ENCODE measurements at regions not wholly inside any gene's neighbourhood (a gene's known extent, or its start where the extent isn't known, plus 50 kb on each side); places are given as distances from the start of the nearest gene placed in this dataset.

DNA sequence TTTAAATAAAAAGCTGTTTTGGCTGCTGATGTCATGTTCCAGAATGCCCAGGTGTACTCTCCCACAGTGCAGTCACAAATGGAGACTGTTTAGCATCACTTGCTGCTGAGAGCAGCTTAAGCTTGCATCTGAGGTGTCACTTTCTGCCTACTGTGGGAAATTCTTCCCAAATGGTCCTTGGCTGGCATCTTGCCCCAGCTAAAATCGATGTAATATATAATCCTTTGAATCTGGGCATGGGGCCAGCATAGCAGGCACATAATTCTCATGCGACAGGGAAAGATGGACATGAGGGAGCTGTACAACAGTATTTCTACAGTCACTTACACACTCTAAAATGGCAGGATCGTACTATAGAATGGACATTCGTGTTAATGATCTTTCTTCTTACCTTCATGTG, 144.3 kb downstream of the MACIR start:
- peaks cover 6% of the 10 kb centered on the region for H3K27me3 ChIP-seq (ENCODE audit: control insufficient read depth, insufficient read depth, low read length)
- H4K5ac ChIP-seq (ENCODE audit: low read depth, low read length): no peak overlapping the region
- H2AK9ac ChIP-seq (replicated peaks; ENCODE audit: low read depth, low read length, poor library complexity): no peak overlapping the region
- BruUV-seq (replicated peaks): no TSS peak
- no peak overlapping the region for H2BK15ac ChIP-seq (ENCODE audit: low read depth, low read length)
- no peaks in the 10 kb centered on the region for H3K36me3 ChIP-seq (ENCODE audit: control insufficient read depth, insufficient read depth, low read length)
- H4K20me1 ChIP-seq (ENCODE audit: insufficient read depth, low read length): no peaks in the 10 kb centered on the region
- no peak overlapping the region for H3K4me3 ChIP-seq (ENCODE audit: insufficient read depth, low read depth, low read length)
- ChIA-PET CTCF (no interaction called here), POLR2A (ENCODE audit: unreplicated experiment) (no interaction called here)
- H4K91ac ChIP-seq (ENCODE audit: insufficient read depth, low read depth, low read length): no peak overlapping the region
- no peak overlapping the region for H2BK120ac ChIP-seq (ENCODE audit: low read depth, low read length)
- no peak overlapping the region for H4K8ac ChIP-seq (ENCODE audit: low read depth in 2 of 2, low read length in 2 of 2)
- no peak overlapping the region for H3K27ac ChIP-seq (ENCODE audit: insufficient read depth, low read length)
- no peaks in the 10 kb centered on the region for H3K9me1 ChIP-seq (ENCODE audit: insufficient read depth, low read length)
- no peak for ATAC-seq (ENCODE audit: low read depth)
- H2BK20ac ChIP-seq (ENCODE audit: low read depth, low read length): no peak overlapping the region
- no peak overlapping the region for H3K4me2 ChIP-seq (ENCODE audit: low read depth, low read length)
- no peak overlapping the region for H3K23ac ChIP-seq (ENCODE audit: low read depth, low read length)
- no CpG with 5 or more reads among the region's 4 CpGs for WGBS, 2 experiments (ENCODE audit: extremely low coverage in 2 of 2, insufficient read length in 1 of 2)
- H3K14ac ChIP-seq (replicated peaks; ENCODE audit: low read depth, low read length): no peak overlapping the region
- H3K9me3 ChIP-seq (ENCODE audit: control insufficient read depth, insufficient read depth, low read length): no peaks in the 10 kb centered on the region
- TF ChIP-seq RAD21 (IDR thresholded peaks at IDR 0.05; ENCODE audit: low read length) (no peak), BHLHE40 (IDR thresholded peaks at IDR 0.05; ENCODE audit: low read depth, low read length) (no peak)
- TF ChIP-seq, protein P1, sequence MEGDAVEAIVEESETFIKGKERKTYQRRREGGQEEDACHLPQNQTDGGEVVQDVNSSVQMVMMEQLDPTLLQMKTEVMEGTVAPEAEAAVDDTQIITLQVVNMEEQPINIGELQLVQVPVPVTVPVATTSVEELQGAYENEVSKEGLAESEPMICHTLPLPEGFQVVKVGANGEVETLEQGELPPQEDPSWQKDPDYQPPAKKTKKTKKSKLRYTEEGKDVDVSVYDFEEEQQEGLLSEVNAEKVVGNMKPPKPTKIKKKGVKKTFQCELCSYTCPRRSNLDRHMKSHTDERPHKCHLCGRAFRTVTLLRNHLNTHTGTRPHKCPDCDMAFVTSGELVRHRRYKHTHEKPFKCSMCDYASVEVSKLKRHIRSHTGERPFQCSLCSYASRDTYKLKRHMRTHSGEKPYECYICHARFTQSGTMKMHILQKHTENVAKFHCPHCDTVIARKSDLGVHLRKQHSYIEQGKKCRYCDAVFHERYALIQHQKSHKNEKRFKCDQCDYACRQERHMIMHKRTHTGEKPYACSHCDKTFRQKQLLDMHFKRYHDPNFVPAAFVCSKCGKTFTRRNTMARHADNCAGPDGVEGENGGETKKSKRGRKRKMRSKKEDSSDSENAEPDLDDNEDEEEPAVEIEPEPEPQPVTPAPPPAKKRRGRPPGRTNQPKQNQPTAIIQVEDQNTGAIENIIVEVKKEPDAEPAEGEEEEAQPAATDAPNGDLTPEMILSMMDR (conservative IDR thresholded peaks at IDR 0.05; ENCODE audit: low read depth, low read length): no peak
- H2AFZ ChIP-seq (replicated peaks; ENCODE audit: low read length, poor library complexity): no peak overlapping the region
- no peak overlapping the region for H2BK5ac ChIP-seq (ENCODE audit: low read depth, low read length, poor library complexity, severe bottlenecking)
- no peak for DNase-seq
- no peak overlapping the region for H3K4ac ChIP-seq (ENCODE audit: low read depth, low read length)
- H3K56ac ChIP-seq (ENCODE audit: extremely low read depth, insufficient read depth, low read length): no peak overlapping the region
- H3K18ac ChIP-seq (ENCODE audit: low read depth, low read length): no peak overlapping the region
- no peaks in the 10 kb centered on the region for H3K79me1 ChIP-seq (ENCODE audit: low read depth in 1 of 2, low read length in 2 of 2)
- H2AK5ac ChIP-seq (ENCODE audit: low read depth, low read length): no peak overlapping the region
- no peaks in the 10 kb centered on the region for H3K4me1 ChIP-seq (ENCODE audit: control insufficient read depth, insufficient read depth, low read length)
- in situ Hi-C loops (cut with MboI; ENCODE audit: low sequenced_read_pairs): no loop called here
- no peak overlapping the region for H3K9ac ChIP-seq (ENCODE audit: low read depth, low read length)
- dilution Hi-C loops (cut with HindIII; ENCODE audit: low sequenced_read_pairs, unreplicated experiment): no loop called here
- intact Hi-C loops (cut with micrococcal nuclease): no loop called here
